Liver (tissue), 8 donors: ENCODE measurements at regions not wholly inside any gene's neighbourhood (a gene's known extent, or its start where the extent isn't known, plus 50 kb on each side); places are given as distances from the start of the nearest gene placed in this dataset.

Experiments used
- DNase-seq: peaks from one replicate; pipeline ENCODE4 v3.0.0-alpha.2; 2017; ENCODE audit warnings: low spot score
- H3K27ac ChIP-seq, 2 donors: one replicate each; pipeline ENCODE4 v1.7.0; 2013; ENCODE audit warnings: inconsistent platforms in 2 of 2, low read length in 2 of 2, control low read depth in 1 of 2, low read depth in 1 of 2, mild to moderate bottlenecking in 1 of 2
- H3K27me3 ChIP-seq, 4 donors: one replicate each; pipeline versions ENCODE4 v1.6.1 to v1.7.0; 2013; ENCODE audit warnings: low read length in 3 of 4, inconsistent platforms in 1 of 4, mild to moderate bottlenecking in 1 of 4, moderate library complexity in 1 of 4; ENCODE audit not compliant: control insufficient read depth in 4 of 4, insufficient read depth in 4 of 4
- H3K36me3 ChIP-seq, 4 donors: one replicate each; pipeline versions ENCODE4 v1.6.1 to v1.7.0; 2013; ENCODE audit warnings: low read length in 3 of 4, mild to moderate bottlenecking in 3 of 4, low read depth in 1 of 4, moderate library complexity in 1 of 4; ENCODE audit not compliant: control insufficient read depth in 4 of 4, insufficient read depth in 3 of 4
- H3K4me1 ChIP-seq, 4 donors: one replicate each; pipeline versions ENCODE4 v1.6.1 to v1.7.0; 2013; ENCODE audit warnings: low read length in 3 of 4, mild to moderate bottlenecking in 3 of 4, moderate library complexity in 1 of 4; ENCODE audit not compliant: control insufficient read depth in 4 of 4, insufficient read depth in 4 of 4
- H3K4me3 ChIP-seq, 3 donors: one replicate each; pipeline versions ENCODE4 v1.6.1 to v1.7.0; 2013; ENCODE audit warnings: low read length in 3 of 3, control low read depth in 1 of 3, low read depth in 1 of 3, mild to moderate bottlenecking in 1 of 3
- H3K9ac ChIP-seq, 2 donors: one replicate each; pipeline ENCODE4 v1.7.0; 2013; ENCODE audit warnings: low read length in 2 of 2, mild to moderate bottlenecking in 2 of 2, moderate library complexity in 2 of 2, control low read depth in 1 of 2, low read depth in 1 of 2
- H3K9me3 ChIP-seq, 4 donors: one replicate each; pipeline versions ENCODE4 v1.6.1 to v1.7.0; 2013; ENCODE audit warnings: low read length in 3 of 4; ENCODE audit not compliant: control insufficient read depth in 4 of 4
- ATF3 ChIP-seq: IDR thresholded peaks from 2 replicates; pipeline ENCODE4 v1.6.1; 2016; ENCODE audit warnings: antibody characterized with exemption
- CTCF ChIP-seq: fragments of 150-350 bp; IDR thresholded peaks from 2 replicates; pipeline ENCODE4 v1.5.1; 2017; ENCODE audit warnings: improper control_type of control experiment, low read depth, low read length; ENCODE audit not compliant: missing input control
- EGR1 ChIP-seq, 2 donors: IDR thresholded peaks; 2 replicates each; pipeline ENCODE4 v1.6.1; 2016 to 2018; ENCODE audit warnings: antibody characterized with exemption in 2 of 2, low read depth in 2 of 2
- FOXA1 ChIP-seq: IDR thresholded peaks from 2 replicates; pipeline ENCODE4 v1.6.1; 2016; ENCODE audit warnings: antibody characterized with exemption
- FOXA2 ChIP-seq: IDR thresholded peaks from 2 replicates; pipeline ENCODE4 v1.6.1; 2016; ENCODE audit warnings: antibody characterized with exemption
- GABPA ChIP-seq, 2 donors: IDR thresholded peaks in 1 of 2; conservative IDR thresholded peaks in 1 of 2; 2 replicates each; pipeline ENCODE4 v1.6.1; 2016; ENCODE audit warnings: antibody characterized with exemption in 2 of 2, mild to moderate bottlenecking in 1 of 2, moderate library complexity in 1 of 2
- HNF4A ChIP-seq, 2 donors: conservative IDR thresholded peaks; 2 replicates each; pipeline ENCODE4 v1.6.1; 2016; ENCODE audit warnings: antibody characterized with exemption in 2 of 2, mild to moderate bottlenecking in 2 of 2
- HNF4G ChIP-seq: IDR thresholded peaks from 2 replicates; pipeline ENCODE4 v1.6.1; 2016; ENCODE audit warnings: antibody characterized with exemption
- JUND ChIP-seq, 2 donors: IDR thresholded peaks; 2 replicates each; pipeline ENCODE4 v1.6.1; 2016; ENCODE audit warnings: antibody characterized with exemption in 2 of 2
- NR2F2 ChIP-seq: IDR thresholded peaks from 2 replicates; pipeline ENCODE4 v1.6.1; 2016; ENCODE audit warnings: antibody characterized with exemption
- RAD21 ChIP-seq, 2 donors: IDR thresholded peaks; 2 replicates each; pipeline ENCODE4 v1.6.1; 2016; ENCODE audit warnings: antibody characterized with exemption in 2 of 2, mild to moderate bottlenecking in 2 of 2
- REST ChIP-seq: IDR thresholded peaks from 2 replicates; pipeline ENCODE4 v1.6.1; 2016; ENCODE audit warnings: antibody characterized with exemption, mild to moderate bottlenecking
- RXRA ChIP-seq, 2 donors: IDR thresholded peaks; 2 replicates each; pipeline ENCODE4 v1.6.1; 2017 to 2018; ENCODE audit warnings: antibody characterized with exemption in 2 of 2, mild to moderate bottlenecking in 1 of 2
- SP1 ChIP-seq: IDR thresholded peaks from 2 replicates; pipeline ENCODE4 v1.6.1; 2018; ENCODE audit warnings: antibody characterized with exemption, mild to moderate bottlenecking
- TAF1 ChIP-seq: conservative IDR thresholded peaks from 2 replicates; pipeline ENCODE4 v1.6.1; 2016; ENCODE audit warnings: antibody characterized with exemption, mild to moderate bottlenecking
- YY1 ChIP-seq: IDR thresholded peaks from 2 replicates; pipeline ENCODE4 v1.6.1; 2016; ENCODE audit warnings: antibody characterized with exemption, mild to moderate bottlenecking
- WGBS: extraction: QIAGEN DNeasy Blood & Tissue Kit; methylation state at CpG from one replicate; pipeline ENCODE4 v1.1.7; 2013; 5-methylcytosine and 5-hydroxymethylcytosine counted together
- TF ChIP-seq, protein P1 (sequence below): IDR thresholded peaks from 2 replicates; pipeline ENCODE4 v1.6.1; 2016; ENCODE audit warnings: antibody characterized with exemption
- TF ChIP-seq, protein P2 (sequence below): IDR thresholded peaks from 2 replicates; pipeline ENCODE4 v1.6.1; 2016; ENCODE audit warnings: antibody characterized with exemption
- donor health status: healthy.
- donor health status: healthy.
- donor health status: healthy.
- donor health status: healthy.
- donor health status: healthy.

DNA sequence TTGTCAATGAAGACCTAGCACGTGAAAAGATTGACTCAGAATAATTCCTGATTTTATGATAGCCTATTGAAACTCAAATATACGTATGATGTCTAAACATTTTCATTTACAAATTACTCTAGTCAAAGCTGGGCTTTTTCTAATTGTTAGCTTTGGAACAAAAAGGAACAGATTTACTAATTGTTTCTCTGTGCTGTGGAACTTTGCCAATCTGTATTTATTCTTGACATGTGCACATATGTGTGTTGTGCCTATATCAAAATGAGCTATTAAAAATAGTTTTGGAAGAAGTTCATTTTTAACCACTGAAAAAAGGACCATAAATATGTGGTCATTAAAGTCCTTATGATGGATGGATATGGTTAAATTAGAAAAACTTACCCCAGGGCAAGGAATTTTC lies 85.4 kb upstream of the PACRGL start:
- TF ChIP-seq YY1: no peak
- no peak for TF ChIP-seq HNF4A (conservative IDR thresholded peaks at IDR 0.05)
- no peak for TF ChIP-seq JUND (IDR thresholded peaks at IDR 0.05)
- TF ChIP-seq RXRA (IDR thresholded peaks at IDR 0.05): no peak
- no peak for TF ChIP-seq SP1
- TF ChIP-seq HNF4G: no peak
- no peak for TF ChIP-seq EGR1 (IDR thresholded peaks at IDR 0.05; ENCODE audit: low read depth in 2 of 2)
- TF ChIP-seq ATF3: no peak
- TF ChIP-seq TAF1: no peak
- no peak for TF ChIP-seq REST
- TF ChIP-seq, protein P1, sequence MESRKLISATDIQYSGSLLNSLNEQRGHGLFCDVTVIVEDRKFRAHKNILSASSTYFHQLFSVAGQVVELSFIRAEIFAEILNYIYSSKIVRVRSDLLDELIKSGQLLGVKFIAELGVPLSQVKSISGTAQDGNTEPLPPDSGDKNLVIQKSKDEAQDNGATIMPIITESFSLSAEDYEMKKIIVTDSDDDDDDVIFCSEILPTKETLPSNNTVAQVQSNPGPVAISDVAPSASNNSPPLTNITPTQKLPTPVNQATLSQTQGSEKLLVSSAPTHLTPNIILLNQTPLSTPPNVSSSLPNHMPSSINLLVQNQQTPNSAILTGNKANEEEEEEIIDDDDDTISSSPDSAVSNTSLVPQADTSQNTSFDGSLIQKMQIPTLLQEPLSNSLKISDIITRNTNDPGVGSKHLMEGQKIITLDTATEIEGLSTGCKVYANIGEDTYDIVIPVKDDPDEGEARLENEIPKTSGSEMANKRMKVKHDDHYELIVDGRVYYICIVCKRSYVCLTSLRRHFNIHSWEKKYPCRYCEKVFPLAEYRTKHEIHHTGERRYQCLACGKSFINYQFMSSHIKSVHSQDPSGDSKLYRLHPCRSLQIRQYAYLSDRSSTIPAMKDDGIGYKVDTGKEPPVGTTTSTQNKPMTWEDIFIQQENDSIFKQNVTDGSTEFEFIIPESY: no peak
- no peak for TF ChIP-seq RAD21 (IDR thresholded peaks at IDR 0.05)
- TF ChIP-seq, protein P2, sequence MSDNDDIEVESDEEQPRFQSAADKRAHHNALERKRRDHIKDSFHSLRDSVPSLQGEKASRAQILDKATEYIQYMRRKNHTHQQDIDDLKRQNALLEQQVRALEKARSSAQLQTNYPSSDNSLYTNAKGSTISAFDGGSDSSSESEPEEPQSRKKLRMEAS: no peak
- TF ChIP-seq NR2F2: no peak
- TF ChIP-seq GABPA (IDR thresholded peaks at IDR 0.05 in 1 of 2, conservative IDR thresholded peaks at IDR 0.05 in 1 of 2): no peak
- no peak for TF ChIP-seq FOXA1
- no peak for TF ChIP-seq FOXA2
- no peak for TF ChIP-seq CTCF
- H3K27ac ChIP-seq: no peak overlapping the region
- H3K4me1 ChIP-seq: peaks cover 0 to 11% (median 1%) of the 10 kb centered on the region in 4 donors
- no peaks in the 10 kb centered on the region for H3K9me3 ChIP-seq
- H3K4me3 ChIP-seq: no peak overlapping the region
- 94% methylated on average over 2 of the region's 2 CpGs for WGBS
- no peak for DNase-seq
- no peak overlapping the region for H3K9ac ChIP-seq
- no peaks in the 10 kb centered on the region for H3K36me3 ChIP-seq
- no peaks in the 10 kb centered on the region for H3K27me3 ChIP-seq
